PC-9 (cell line): ENCODE measurements at regions not wholly inside any gene's neighbourhood (a gene's known extent, or its start where the extent isn't known, plus 50 kb on each side); places are given as distances from the start of the nearest gene placed in this dataset.

Experiments
- EZH2 ChIP-seq: fragments of 200-600 bp; sonication (generic); IDR thresholded peaks from 2 replicates; pipeline ENCODE4 v1.8.0; 2017; ENCODE audit warnings: antibody characterized with exemption, low read depth
- TF ChIP-seq, protein P1 (sequence below): fragments of 200-600 bp; sonication (generic); conservative IDR thresholded peaks from 2 replicates; pipeline ENCODE4 v1.6.1; 2017; ENCODE audit warnings: mixed run types, antibody characterized with exemption, mild to moderate bottlenecking, moderate library complexity

DNA sequence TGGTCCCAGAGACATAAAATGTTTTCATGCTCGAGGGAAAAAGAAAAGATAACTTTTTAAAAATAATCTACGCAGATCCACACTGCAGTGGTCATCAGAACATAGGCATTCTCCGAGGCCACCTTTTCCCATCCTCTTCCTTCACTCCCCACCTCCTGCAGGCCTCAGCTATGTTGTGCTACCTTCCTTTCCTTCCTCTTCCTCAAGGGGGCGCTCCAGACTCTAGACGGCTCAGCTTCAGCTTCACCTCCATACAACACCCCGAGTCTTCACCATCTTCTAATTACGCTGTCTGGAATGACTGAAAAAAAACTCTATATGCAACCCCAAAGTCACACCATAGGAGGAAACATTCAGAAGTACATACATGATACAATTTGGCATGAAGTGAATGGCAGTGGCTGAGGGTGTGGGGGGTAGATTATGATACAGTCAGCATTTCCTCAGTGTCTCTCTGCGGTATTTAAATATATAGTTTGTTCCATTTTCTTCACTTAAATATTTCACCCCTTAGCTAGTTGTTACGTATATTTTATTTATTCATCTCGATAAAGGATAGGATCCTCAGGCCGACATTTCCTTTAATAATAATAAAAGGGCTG, 583.6 kb downstream of the IRS1 start:
- TF ChIP-seq, protein P1, sequence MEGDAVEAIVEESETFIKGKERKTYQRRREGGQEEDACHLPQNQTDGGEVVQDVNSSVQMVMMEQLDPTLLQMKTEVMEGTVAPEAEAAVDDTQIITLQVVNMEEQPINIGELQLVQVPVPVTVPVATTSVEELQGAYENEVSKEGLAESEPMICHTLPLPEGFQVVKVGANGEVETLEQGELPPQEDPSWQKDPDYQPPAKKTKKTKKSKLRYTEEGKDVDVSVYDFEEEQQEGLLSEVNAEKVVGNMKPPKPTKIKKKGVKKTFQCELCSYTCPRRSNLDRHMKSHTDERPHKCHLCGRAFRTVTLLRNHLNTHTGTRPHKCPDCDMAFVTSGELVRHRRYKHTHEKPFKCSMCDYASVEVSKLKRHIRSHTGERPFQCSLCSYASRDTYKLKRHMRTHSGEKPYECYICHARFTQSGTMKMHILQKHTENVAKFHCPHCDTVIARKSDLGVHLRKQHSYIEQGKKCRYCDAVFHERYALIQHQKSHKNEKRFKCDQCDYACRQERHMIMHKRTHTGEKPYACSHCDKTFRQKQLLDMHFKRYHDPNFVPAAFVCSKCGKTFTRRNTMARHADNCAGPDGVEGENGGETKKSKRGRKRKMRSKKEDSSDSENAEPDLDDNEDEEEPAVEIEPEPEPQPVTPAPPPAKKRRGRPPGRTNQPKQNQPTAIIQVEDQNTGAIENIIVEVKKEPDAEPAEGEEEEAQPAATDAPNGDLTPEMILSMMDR, result peak; percentile 63
- TF ChIP-seq EZH2, result no peak
